ENCODE measurements at regions not wholly inside any gene's neighbourhood (a gene's known extent, or its start where the extent isn't known, plus 50 kb on each side); places are given as distances from the start of the nearest gene placed in this dataset.
A peak's percentile ranks its signal among the peaks of the same experiment; 100 is the strongest.
"Not testable (repeated sequence)": the region's sequence is repeated elsewhere in the genome, so short reads cannot be mapped to it uniquely, and the experiment has no call there.

- no peak for DNase-seq
- peaks cover 0 to 5% (median 0%) of the 10 kb centered on the region in 5 donors for H3K4me1 ChIP-seq (ENCODE audit: control insufficient read depth in 5 of 5, insufficient read depth in 5 of 5, low read length in 5 of 5)
- no peak overlapping the region for H3K4me3 ChIP-seq
- TF ChIP-seq CTCF (IDR thresholded peaks at IDR 0.05; ENCODE audit: control extremely low read depth, extremely low read depth): no peak
- H3K27ac ChIP-seq (ENCODE audit: low read depth in 1 of 2, low read length in 1 of 2): no peak overlapping the region
- no peaks in the 10 kb centered on the region for H3K9me3 ChIP-seq (ENCODE audit: control insufficient read depth in 4 of 4, insufficient read depth in 3 of 4, low read length in 3 of 4)
- no peaks in the 10 kb centered on the region for H3K36me3 ChIP-seq (ENCODE audit: control insufficient read depth in 4 of 4, insufficient read depth in 4 of 4, low read length in 4 of 4)
- H3K9ac ChIP-seq (ENCODE audit: insufficient read depth in 1 of 2, low read length in 2 of 2): no peak overlapping the region
- 82 to 86% methylated on average over 11 of the region's 11 CpGs for WGBS, 2 donors
- H3K27me3 ChIP-seq (ENCODE audit: control insufficient read depth in 3 of 3, insufficient read depth in 3 of 3, low read length in 2 of 3): no peaks in the 10 kb centered on the region
- no peak for ATAC-seq (ENCODE audit: insufficient read depth, low FRiP score)
Measured at GRCh38 chr6:18044108-18044783, 56.8 kb upstream of the KIF13A start.

GRCh38 chr6:18042536-18043145, 55.2 kb upstream of the KIF13A start:
- no peak overlapping the region for H3K9ac ChIP-seq (ENCODE audit: insufficient read depth in 1 of 2, low read length in 2 of 2)
- H3K4me1 ChIP-seq (ENCODE audit: control insufficient read depth in 5 of 5, insufficient read depth in 5 of 5, low read length in 5 of 5): peaks cover 0 to 5% (median 0%) of the 10 kb centered on the region in 5 donors
- no peak for TF ChIP-seq CTCF (IDR thresholded peaks at IDR 0.05; ENCODE audit: control extremely low read depth, extremely low read depth)
- no peak for DNase-seq
- no peaks in the 10 kb centered on the region for H3K36me3 ChIP-seq (ENCODE audit: control insufficient read depth in 4 of 4, insufficient read depth in 4 of 4, low read length in 4 of 4)
- H3K4me3 ChIP-seq: no peak overlapping the region
- 92 to 93% methylated on average over 8 of the region's 8 CpGs for WGBS, 2 donors
- no peaks in the 10 kb centered on the region for H3K9me3 ChIP-seq (ENCODE audit: control insufficient read depth in 4 of 4, insufficient read depth in 3 of 4, low read length in 3 of 4)
- no peaks in the 10 kb centered on the region for H3K27me3 ChIP-seq (ENCODE audit: control insufficient read depth in 3 of 3, insufficient read depth in 3 of 3, low read length in 2 of 3)
- ATAC-seq (ENCODE audit: insufficient read depth, low FRiP score): no peak
- peak overlapping the region in 1 of 2 donors; percentile 42 for H3K27ac ChIP-seq (ENCODE audit: low read depth in 1 of 2, low read length in 1 of 2)

- Histone ChIP-seq H3K27ac (ENCODE audit: low read depth in 1 of 2, low read length in 1 of 2) (no peak overlapping the region), H3K9me3 (ENCODE audit: control insufficient read depth in 4 of 4, insufficient read depth in 3 of 4, low read length in 3 of 4) (no peaks in the 10 kb centered on the region), H3K9ac (ENCODE audit: insufficient read depth in 1 of 2, low read length in 2 of 2) (no peak overlapping the region), H3K4me3 (no peak overlapping the region), H3K27me3 (ENCODE audit: control insufficient read depth in 3 of 3, insufficient read depth in 3 of 3, low read length in 2 of 3) (no peaks in the 10 kb centered on the region), H3K4me1 (ENCODE audit: control insufficient read depth in 5 of 5, insufficient read depth in 5 of 5, low read length in 5 of 5) (peaks cover 0 to 7% (median 0%) of the 10 kb centered on the region in 5 donors), H3K36me3 (ENCODE audit: control insufficient read depth in 4 of 4, insufficient read depth in 4 of 4, low read length in 4 of 4) (no peaks in the 10 kb centered on the region)
- DNase-seq (no peak), ATAC-seq (ENCODE audit: insufficient read depth, low FRiP score) (no peak)
- 92 to 98% methylated on average over 3 of the region's 3 CpGs for WGBS, 2 donors
- TF ChIP-seq CTCF (IDR thresholded peaks at IDR 0.05; ENCODE audit: control extremely low read depth, extremely low read depth): no peak
Measured at GRCh38 chr6:18039481-18039880, 52.0 kb upstream of the KIF13A start.

GRCh38 chr6:18038235-18038634, 50.8 kb upstream of the KIF13A start:
- H3K27ac ChIP-seq (ENCODE audit: low read depth in 1 of 2, low read length in 1 of 2); H3K9ac ChIP-seq (ENCODE audit: insufficient read depth in 1 of 2, low read length in 2 of 2); ATAC-seq (ENCODE audit: insufficient read depth, low FRiP score); H3K4me1 ChIP-seq (ENCODE audit: control insufficient read depth in 5 of 5, insufficient read depth in 5 of 5, low read length in 5 of 5); H3K36me3 ChIP-seq (ENCODE audit: control insufficient read depth in 4 of 4, insufficient read depth in 4 of 4, low read length in 4 of 4); H3K4me3 ChIP-seq; DNase-seq; H3K9me3 ChIP-seq (ENCODE audit: control insufficient read depth in 4 of 4, insufficient read depth in 3 of 4, low read length in 3 of 4); H3K27me3 ChIP-seq (ENCODE audit: control insufficient read depth in 3 of 3, insufficient read depth in 3 of 3, low read length in 2 of 3): not testable (repeated sequence)
- 98 to 100% methylated on average over 1 of the region's 1 CpG for WGBS, 2 donors
